Activated CD4-positive, alpha-beta T cell treated with anti-CD3 and anti-CD28 coated beads for 48 hours (primary cell): ENCODE measurements at regions not wholly inside any gene's neighbourhood (a gene's known extent, or its start where the extent isn't known, plus 50 kb on each side); places are given as distances from the start of the nearest gene placed in this dataset.

ENCODE experiments used
- DNase-seq: peaks from one replicate; pipeline ENCODE4 v3.0.0-alpha.2; 2020

DNA sequence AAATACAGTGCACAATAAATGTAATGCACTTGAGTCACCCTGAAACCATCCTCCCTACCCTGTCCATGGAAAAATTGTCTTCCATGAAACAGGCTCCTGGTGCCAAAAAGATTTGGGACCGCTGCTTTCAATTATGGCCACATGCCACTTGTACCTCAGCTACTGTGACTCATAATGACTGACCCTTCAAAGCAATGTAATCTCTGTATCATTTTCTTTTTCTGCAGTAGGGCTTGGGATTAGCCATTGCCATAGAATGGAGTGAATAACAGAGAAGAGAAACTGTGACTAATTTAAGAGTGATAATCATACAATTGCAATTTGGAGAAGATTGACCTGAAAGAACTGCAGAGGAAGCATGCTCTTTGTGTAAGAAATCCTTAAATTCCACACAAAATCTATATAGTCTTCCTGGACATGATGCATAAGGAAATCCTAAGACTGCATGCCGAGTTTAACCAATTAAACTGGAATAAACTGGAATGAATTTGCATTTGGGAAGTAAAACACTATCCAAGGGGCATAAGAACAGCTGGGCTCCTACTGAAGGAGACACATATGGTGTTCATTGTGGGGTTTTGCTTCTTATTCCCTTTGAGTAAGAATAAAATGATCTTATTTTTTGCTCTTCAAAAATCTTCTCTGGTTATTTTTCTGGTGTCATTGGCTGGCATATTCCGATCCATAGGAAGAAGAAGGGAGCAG lies 59.5 kb upstream of the SLC7A1 start:
- DNase-seq: no peak

DNA sequence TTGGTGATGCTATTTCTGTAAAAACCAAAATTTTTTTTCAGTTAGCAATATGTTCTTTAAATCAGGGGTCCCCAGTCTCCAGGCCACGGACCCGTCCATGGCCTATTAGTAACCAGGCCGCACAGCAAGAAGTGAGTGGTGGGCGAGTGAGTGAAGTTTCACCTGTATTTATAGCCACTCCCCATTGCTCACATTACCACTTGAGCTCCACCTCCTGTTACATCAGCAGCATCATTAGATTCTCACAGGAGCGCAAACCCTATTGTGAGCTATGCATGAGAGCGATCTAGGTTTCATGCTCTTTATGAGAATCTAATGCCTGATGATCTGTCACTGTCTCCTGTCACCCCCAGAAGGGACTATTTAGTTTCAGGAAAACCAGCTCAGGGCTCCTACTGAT lies 58.9 kb upstream of the SLC7A1 start:
- no peak for DNase-seq

DNA sequence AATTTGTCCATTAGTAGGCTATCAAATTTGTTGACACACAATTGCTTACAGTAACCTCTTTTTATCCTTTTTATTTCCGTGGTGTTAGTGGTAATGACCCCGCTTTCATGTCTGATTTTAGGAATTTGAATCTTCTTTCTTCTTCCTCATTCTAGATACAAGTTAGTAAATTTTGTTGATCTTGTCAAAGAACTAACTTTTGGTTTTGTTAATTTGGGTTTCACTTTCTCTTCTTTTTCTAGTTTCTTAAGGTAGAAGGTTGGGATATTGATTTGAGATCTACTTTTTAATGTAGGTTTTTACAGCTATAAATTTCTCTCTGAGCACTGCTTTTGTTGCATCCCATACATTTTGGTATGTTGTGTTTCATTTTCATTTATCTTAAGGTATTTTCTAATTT lies 53.3 kb upstream of the SLC7A1 start:
- DNase-seq: no peak
